SK-N-SH (cell line): ENCODE measurements at regions not wholly inside any gene's neighbourhood (a gene's known extent, or its start where the extent isn't known, plus 50 kb on each side); places are given as distances from the start of the nearest gene placed in this dataset.

Experiments
- EP300 ChIP-seq, 2 experiments: IDR thresholded peaks; 2 replicates each; pipeline versions ENCODE4 v1.4.0 to v1.6.1; 2012; ENCODE audit warnings: borderline replicate concordance in 1 of 2, low read depth in 1 of 2, low read length in 1 of 2
- FOXM1 ChIP-seq: IDR thresholded peaks from 2 replicates; pipeline ENCODE4 v1.4.0; 2012; ENCODE audit warnings: low read depth, mild to moderate bottlenecking
- JUND ChIP-seq: IDR thresholded peaks from 2 replicates; pipeline ENCODE4 v1.4.0; 2012
- POLR2AphosphoS5 ChIP-seq: IDR thresholded peaks from 2 replicates; pipeline ENCODE4 v1.6.1; 2012; ENCODE audit warnings: low read depth, low read length
- SMC3 ChIP-seq: IDR thresholded peaks from 2 replicates; pipeline ENCODE4 v1.6.1; 2012; ENCODE audit warnings: low read depth, low read length, improper control_type of control experiment
- TCF12 ChIP-seq: IDR thresholded peaks from 2 replicates; pipeline ENCODE4 v1.4.0; 2012
- TF ChIP-seq, protein P1 (sequence below): IDR thresholded peaks from 2 replicates; pipeline ENCODE4 v1.6.1; 2012; ENCODE audit warnings: mild to moderate bottlenecking, low read depth, low read length, moderate library complexity
- TF ChIP-seq, protein P2 (sequence below): fragments of 200-600 bp; sonication (generic); IDR thresholded peaks from 2 replicates; pipeline ENCODE4 v1.6.1; 2017; ENCODE audit warnings: antibody characterized with exemption, mild to moderate bottlenecking, moderate library complexity
- TF ChIP-seq, protein P3 (sequence below): fragments of 150-350 bp; IDR thresholded peaks from 2 replicates; pipeline ENCODE4 v1.6.1; 2017; ENCODE audit warnings: antibody characterized with exemption, low read length, low read depth, borderline replicate concordance
- TF ChIP-seq, protein P4 (sequence below): IDR thresholded peaks from 2 replicates; pipeline ENCODE4 v1.4.0; 2012; ENCODE audit warnings: low read depth, borderline replicate concordance
- TF ChIP-seq, protein P5 (sequence below): IDR thresholded peaks from 2 replicates; pipeline ENCODE4 v1.4.0; 2012; ENCODE audit warnings: low read depth

DNA sequence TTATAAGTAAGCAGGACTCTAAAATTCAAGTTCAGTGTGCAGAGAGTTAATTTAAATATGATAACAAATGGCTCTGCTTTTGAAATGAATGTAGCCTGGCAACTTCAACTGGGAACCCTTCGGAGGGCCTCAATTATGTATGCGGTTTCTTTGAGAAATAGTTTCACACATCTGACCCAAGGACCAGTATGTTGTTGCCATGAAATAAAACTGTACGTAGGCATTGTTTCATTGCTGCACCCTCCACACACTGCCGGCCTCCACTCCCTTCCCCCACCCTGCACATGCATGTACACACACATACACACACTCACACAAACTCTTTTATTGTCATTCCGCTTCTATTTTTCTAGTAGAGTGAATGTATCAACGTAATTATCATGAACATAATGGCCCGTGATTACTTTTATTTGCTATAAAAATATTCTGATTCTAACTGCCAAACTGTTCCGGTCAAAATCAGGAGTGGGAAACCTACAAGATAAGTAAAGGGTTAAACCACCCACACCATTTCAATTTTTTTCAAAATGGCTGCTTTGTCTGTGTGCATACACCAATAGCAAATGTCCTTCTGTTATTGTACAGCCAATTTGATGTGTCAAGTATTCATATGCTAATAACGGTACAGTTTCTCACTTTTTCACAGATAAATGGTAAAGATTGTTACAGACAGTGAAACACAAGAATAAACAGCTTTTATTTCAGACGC is 215.5 kb upstream of the TMEM161B start:
- TF ChIP-seq, protein P1, sequence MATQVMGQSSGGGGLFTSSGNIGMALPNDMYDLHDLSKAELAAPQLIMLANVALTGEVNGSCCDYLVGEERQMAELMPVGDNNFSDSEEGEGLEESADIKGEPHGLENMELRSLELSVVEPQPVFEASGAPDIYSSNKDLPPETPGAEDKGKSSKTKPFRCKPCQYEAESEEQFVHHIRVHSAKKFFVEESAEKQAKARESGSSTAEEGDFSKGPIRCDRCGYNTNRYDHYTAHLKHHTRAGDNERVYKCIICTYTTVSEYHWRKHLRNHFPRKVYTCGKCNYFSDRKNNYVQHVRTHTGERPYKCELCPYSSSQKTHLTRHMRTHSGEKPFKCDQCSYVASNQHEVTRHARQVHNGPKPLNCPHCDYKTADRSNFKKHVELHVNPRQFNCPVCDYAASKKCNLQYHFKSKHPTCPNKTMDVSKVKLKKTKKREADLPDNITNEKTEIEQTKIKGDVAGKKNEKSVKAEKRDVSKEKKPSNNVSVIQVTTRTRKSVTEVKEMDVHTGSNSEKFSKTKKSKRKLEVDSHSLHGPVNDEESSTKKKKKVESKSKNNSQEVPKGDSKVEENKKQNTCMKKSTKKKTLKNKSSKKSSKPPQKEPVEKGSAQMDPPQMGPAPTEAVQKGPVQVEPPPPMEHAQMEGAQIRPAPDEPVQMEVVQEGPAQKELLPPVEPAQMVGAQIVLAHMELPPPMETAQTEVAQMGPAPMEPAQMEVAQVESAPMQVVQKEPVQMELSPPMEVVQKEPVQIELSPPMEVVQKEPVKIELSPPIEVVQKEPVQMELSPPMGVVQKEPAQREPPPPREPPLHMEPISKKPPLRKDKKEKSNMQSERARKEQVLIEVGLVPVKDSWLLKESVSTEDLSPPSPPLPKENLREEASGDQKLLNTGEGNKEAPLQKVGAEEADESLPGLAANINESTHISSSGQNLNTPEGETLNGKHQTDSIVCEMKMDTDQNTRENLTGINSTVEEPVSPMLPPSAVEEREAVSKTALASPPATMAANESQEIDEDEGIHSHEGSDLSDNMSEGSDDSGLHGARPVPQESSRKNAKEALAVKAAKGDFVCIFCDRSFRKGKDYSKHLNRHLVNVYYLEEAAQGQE = no peak
- TF ChIP-seq, protein P2, sequence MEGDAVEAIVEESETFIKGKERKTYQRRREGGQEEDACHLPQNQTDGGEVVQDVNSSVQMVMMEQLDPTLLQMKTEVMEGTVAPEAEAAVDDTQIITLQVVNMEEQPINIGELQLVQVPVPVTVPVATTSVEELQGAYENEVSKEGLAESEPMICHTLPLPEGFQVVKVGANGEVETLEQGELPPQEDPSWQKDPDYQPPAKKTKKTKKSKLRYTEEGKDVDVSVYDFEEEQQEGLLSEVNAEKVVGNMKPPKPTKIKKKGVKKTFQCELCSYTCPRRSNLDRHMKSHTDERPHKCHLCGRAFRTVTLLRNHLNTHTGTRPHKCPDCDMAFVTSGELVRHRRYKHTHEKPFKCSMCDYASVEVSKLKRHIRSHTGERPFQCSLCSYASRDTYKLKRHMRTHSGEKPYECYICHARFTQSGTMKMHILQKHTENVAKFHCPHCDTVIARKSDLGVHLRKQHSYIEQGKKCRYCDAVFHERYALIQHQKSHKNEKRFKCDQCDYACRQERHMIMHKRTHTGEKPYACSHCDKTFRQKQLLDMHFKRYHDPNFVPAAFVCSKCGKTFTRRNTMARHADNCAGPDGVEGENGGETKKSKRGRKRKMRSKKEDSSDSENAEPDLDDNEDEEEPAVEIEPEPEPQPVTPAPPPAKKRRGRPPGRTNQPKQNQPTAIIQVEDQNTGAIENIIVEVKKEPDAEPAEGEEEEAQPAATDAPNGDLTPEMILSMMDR = no peak
- TF ChIP-seq FOXM1 (no peak), SMC3 (no peak), JUND (no peak), EP300 (IDR thresholded peaks at IDR 0.05; ENCODE audit: borderline replicate concordance in 1 of 2, low read depth in 1 of 2, low read length in 1 of 2) (no peak), POLR2AphosphoS5 (no peak), TCF12 (no peak)
- TF ChIP-seq, protein P3, sequence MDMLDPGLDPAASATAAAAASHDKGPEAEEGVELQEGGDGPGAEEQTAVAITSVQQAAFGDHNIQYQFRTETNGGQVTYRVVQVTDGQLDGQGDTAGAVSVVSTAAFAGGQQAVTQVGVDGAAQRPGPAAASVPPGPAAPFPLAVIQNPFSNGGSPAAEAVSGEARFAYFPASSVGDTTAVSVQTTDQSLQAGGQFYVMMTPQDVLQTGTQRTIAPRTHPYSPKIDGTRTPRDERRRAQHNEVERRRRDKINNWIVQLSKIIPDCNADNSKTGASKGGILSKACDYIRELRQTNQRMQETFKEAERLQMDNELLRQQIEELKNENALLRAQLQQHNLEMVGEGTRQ = no peak
- TF ChIP-seq, protein P4, sequence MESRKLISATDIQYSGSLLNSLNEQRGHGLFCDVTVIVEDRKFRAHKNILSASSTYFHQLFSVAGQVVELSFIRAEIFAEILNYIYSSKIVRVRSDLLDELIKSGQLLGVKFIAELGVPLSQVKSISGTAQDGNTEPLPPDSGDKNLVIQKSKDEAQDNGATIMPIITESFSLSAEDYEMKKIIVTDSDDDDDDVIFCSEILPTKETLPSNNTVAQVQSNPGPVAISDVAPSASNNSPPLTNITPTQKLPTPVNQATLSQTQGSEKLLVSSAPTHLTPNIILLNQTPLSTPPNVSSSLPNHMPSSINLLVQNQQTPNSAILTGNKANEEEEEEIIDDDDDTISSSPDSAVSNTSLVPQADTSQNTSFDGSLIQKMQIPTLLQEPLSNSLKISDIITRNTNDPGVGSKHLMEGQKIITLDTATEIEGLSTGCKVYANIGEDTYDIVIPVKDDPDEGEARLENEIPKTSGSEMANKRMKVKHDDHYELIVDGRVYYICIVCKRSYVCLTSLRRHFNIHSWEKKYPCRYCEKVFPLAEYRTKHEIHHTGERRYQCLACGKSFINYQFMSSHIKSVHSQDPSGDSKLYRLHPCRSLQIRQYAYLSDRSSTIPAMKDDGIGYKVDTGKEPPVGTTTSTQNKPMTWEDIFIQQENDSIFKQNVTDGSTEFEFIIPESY = no peak
- TF ChIP-seq, protein P5, sequence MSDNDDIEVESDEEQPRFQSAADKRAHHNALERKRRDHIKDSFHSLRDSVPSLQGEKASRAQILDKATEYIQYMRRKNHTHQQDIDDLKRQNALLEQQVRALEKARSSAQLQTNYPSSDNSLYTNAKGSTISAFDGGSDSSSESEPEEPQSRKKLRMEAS = no peak
